GM12878 (cell line): ENCODE measurements at regions not wholly inside any gene's neighbourhood (a gene's known extent, or its start where the extent isn't known, plus 50 kb on each side); places are given as distances from the start of the nearest gene placed in this dataset.

Experiments used
- ATAC-seq: fragments of 200-7000 bp; cut with Tn5 transposase; 3 replicates; pipeline ENCODE4 v1.9.1; 2020; ENCODE audit warnings: mild to moderate bottlenecking, moderate library complexity
- BruUV-seq: library from RNA; stranded (reverse); fragments of 400-500 nt; replicated peaks from 2 replicates; lab custom pipeline; 2021; lab: Mats Ljungman, UMichigan
- CTCF ChIA-PET: fragments of 300-600 bp; sonication (Branson Sonifier 250); formaldehyde crosslinking; extraction: SDS; loops from one replicate; lab custom pipeline; 2021; ENCODE audit warnings: inconsistent platforms; lab: Yijun Ruan, JAX
- POLR2A ChIA-PET: fragments of 350-600 bp; formaldehyde crosslinking; extraction: SDS; loops from one replicate; lab custom pipeline; 2021; ENCODE audit warnings: inconsistent platforms; lab: Charles Lee
- RAD21 ChIA-PET: fragments of 300-600 bp; sonication (Branson Sonifier 250); formaldehyde crosslinking; loops from one replicate; lab custom pipeline; 2023; ENCODE audit warnings: antibody characterized with exemption; ENCODE audit not compliant: unreplicated experiment; lab: Charles Lee
- SMC1A ChIA-PET: fragments of 300-600 bp; sonication (Branson Sonifier 250); formaldehyde crosslinking; loops from one replicate; lab custom pipeline; 2023; ENCODE audit not compliant: unreplicated experiment, uncharacterized antibody; lab: Charles Lee
- DNase-seq: peaks from one replicate; pipeline ENCODE4 v3.0.0-alpha.2; 2011; ENCODE audit warnings: low read depth, low spot score
- FAIRE-seq: peaks from 3 replicates; lab custom pipeline; 2011; peaks lifted over from hg19 to GRCh38; lab: Jason Lieb, UNC
- H2AFZ ChIP-seq: 2 replicates; pipeline ENCODE4 v1.6.0; 2011; ENCODE audit warnings: low read depth, low read length, control low read depth; ENCODE audit not compliant: control insufficient read depth
- H3K27ac ChIP-seq: 2 replicates; pipeline ENCODE4 v1.5.1; 2011; ENCODE audit warnings: control low read depth; ENCODE audit not compliant: control insufficient read depth, insufficient read depth
- H3K27me3 ChIP-seq, 2 experiments: replicated peaks in 1 of 2; 2 replicates each; pipeline versions ENCODE4 v1.6.0 to v1.6.1; 2011; ENCODE audit warnings: low read length in 1 of 2; ENCODE audit not compliant: control insufficient read depth in 2 of 2, insufficient read depth in 2 of 2
- H3K36me3 ChIP-seq, 2 experiments: 2 replicates each; pipeline ENCODE4 v1.5.1; 2011; ENCODE audit warnings: low read length in 1 of 2; ENCODE audit not compliant: control insufficient read depth in 2 of 2, insufficient read depth in 2 of 2
- H3K4me1 ChIP-seq: 2 replicates; pipeline ENCODE4 v1.6.1; 2011; ENCODE audit warnings: mild to moderate bottlenecking, low read length, moderate library complexity, mixed read lengths; ENCODE audit not compliant: control insufficient read depth, insufficient read depth
- H3K4me2 ChIP-seq: 2 replicates; pipeline ENCODE4 v1.6.0; 2011; ENCODE audit warnings: control low read depth; ENCODE audit not compliant: control insufficient read depth, insufficient read depth
- H3K4me3 ChIP-seq: fragments of 200-600 bp; sonication (generic); 2 replicates; pipeline ENCODE4 v1.5.1; 2016
- H3K79me2 ChIP-seq: 2 replicates; pipeline ENCODE4 v1.6.0; 2011; ENCODE audit warnings: low read length; ENCODE audit not compliant: control insufficient read depth, insufficient read depth
- H3K9ac ChIP-seq: 2 replicates; pipeline ENCODE4 v1.8.0; 2011; ENCODE audit warnings: low read length, control low read depth, mixed read lengths; ENCODE audit not compliant: control insufficient read depth, insufficient read depth
- H3K9me3 ChIP-seq: replicated peaks from 3 replicates; pipeline ENCODE4 v1.5.1; 2011; ENCODE audit warnings: mild to moderate bottlenecking, low read length; ENCODE audit not compliant: control insufficient read depth, insufficient read depth
- H4K20me1 ChIP-seq: 2 replicates; pipeline ENCODE4 v1.6.0; 2011; ENCODE audit not compliant: control insufficient read depth, insufficient read depth
- BACH1 ChIP-seq: fragments of 450-650 bp; IDR thresholded peaks from 2 replicates; pipeline ENCODE4 v1.6.1; 2017; ENCODE audit warnings: mild to moderate bottlenecking, borderline replicate concordance
- CBX5 ChIP-seq: sonication (generic); IDR thresholded peaks from 2 replicates; pipeline ENCODE4 v1.6.1; 2016; ENCODE audit warnings: low read depth, moderate library complexity, mild to moderate bottlenecking, inconsistent platforms
- E4F1 ChIP-seq: fragments of 450-650 bp; IDR thresholded peaks from 2 replicates; pipeline ENCODE4 v1.6.1; 2018; ENCODE audit warnings: borderline replicate concordance, mild to moderate bottlenecking; ENCODE audit not compliant: partially characterized antibody
- ELK1 ChIP-seq: IDR thresholded peaks from 2 replicates; pipeline ENCODE4 v1.6.1; 2012; ENCODE audit warnings: low read depth, low read length, improper control_type of control experiment
- NR2C1 ChIP-seq: fragments of 450-650 bp; IDR thresholded peaks from 2 replicates; pipeline ENCODE4 v1.6.1; 2017; ENCODE audit warnings: antibody characterized with exemption, mild to moderate bottlenecking, moderate library complexity
- SKIL ChIP-seq: fragments of 450-650 bp; IDR thresholded peaks from 2 replicates; pipeline ENCODE4 v1.6.1; 2017; ENCODE audit warnings: mild to moderate bottlenecking, low read depth, inconsistent platforms; ENCODE audit not compliant: poor library complexity, severe bottlenecking
- USF1 ChIP-seq: IDR thresholded peaks from 2 replicates; pipeline ENCODE4 v1.6.1; 2011; ENCODE audit warnings: borderline replicate concordance, low read depth, mild to moderate bottlenecking, moderate library complexity, mixed read lengths, low read length; ENCODE audit not compliant: insufficient read depth; ENCODE audit errors: extremely low read length
- YY1 ChIP-seq: IDR thresholded peaks from 2 replicates; pipeline ENCODE4 v1.6.1; 2011; ENCODE audit warnings: low read depth, mild to moderate bottlenecking, low read length
- ZNF687 ChIP-seq: fragments of 450-650 bp; IDR thresholded peaks from 2 replicates; pipeline ENCODE4 v1.6.1; 2017; ENCODE audit warnings: mild to moderate bottlenecking, moderate library complexity
- WGBS: methylation state at CpG from one replicate; pipeline ENCODE4 v1.1.6; 2016; ENCODE audit warnings: low lambda C conversion rate; ENCODE audit not compliant: insufficient replicate concordance, insufficient coverage; ENCODE audit errors: missing lambda C conversion rate; 5-methylcytosine and 5-hydroxymethylcytosine counted together
- in situ Hi-C: fragments of 300-500 bp; cut with MboI; formaldehyde crosslinking; loops from 9 replicates; pipeline ENCODE4 v1.14.3; 2018; ENCODE audit warnings: mixed read lengths
- intact Hi-C: fragments of 100-400 bp; cut with micrococcal nuclease; formaldehyde crosslinking; loops from one replicate; pipeline ENCODE4 v1.14.2; 2022; ENCODE audit not compliant: unreplicated experiment
- TF ChIP-seq, protein P1 (sequence below): fragments of 450-650 bp; conservative IDR thresholded peaks from 2 replicates; pipeline ENCODE4 v1.6.1; 2017; ENCODE audit warnings: mild to moderate bottlenecking, moderate library complexity

GRCh38 chr10:44578271-44578670 lies 193.4 kb upstream of the CXCL12 start:
- H3K4me3 ChIP-seq = no peak overlapping the region
- POLR2A ChIA-PET = no interaction called here
- H3K9me3 ChIP-seq = no peaks in the 10 kb centered on the region
- H3K4me2 ChIP-seq = no peak overlapping the region
- no peaks in the 10 kb centered on the region for H4K20me1 ChIP-seq
- no peaks in the 10 kb centered on the region for H3K36me3 ChIP-seq
- DNase-seq = no peak
- CTCF ChIA-PET = no interaction called here
- intact Hi-C loops = loop anchor here (10.0 kb wide), 1 partner anchor 277 kb away; no protein-coding TSS in a partner anchor
- no peaks in the 10 kb centered on the region for H3K4me1 ChIP-seq
- BruUV-seq = no TSS peak
- FAIRE-seq = no peak
- no peak overlapping the region for H3K27ac ChIP-seq
- RAD21 ChIA-PET = no interaction called here
- 70% methylated on average over 1 of the region's 1 CpG for WGBS
- no peak overlapping the region for H2AFZ ChIP-seq
- SMC1A ChIA-PET = no interaction called here
- ATAC-seq = no peak
- no peaks in the 10 kb centered on the region for H3K79me2 ChIP-seq
- H3K9ac ChIP-seq = no peak overlapping the region
- H3K27me3 ChIP-seq = no peaks in the 10 kb centered on the region
- in situ Hi-C loops = no loop called here
- TF ChIP-seq SKIL = no peak
- TF ChIP-seq BACH1 = no peak
- no peak for TF ChIP-seq E4F1
- TF ChIP-seq ELK1 = no peak
- no peak for TF ChIP-seq ZNF687
- TF ChIP-seq CBX5 = no peak
- no peak for TF ChIP-seq NR2C1
- TF ChIP-seq YY1 = no peak
- TF ChIP-seq, protein P1, sequence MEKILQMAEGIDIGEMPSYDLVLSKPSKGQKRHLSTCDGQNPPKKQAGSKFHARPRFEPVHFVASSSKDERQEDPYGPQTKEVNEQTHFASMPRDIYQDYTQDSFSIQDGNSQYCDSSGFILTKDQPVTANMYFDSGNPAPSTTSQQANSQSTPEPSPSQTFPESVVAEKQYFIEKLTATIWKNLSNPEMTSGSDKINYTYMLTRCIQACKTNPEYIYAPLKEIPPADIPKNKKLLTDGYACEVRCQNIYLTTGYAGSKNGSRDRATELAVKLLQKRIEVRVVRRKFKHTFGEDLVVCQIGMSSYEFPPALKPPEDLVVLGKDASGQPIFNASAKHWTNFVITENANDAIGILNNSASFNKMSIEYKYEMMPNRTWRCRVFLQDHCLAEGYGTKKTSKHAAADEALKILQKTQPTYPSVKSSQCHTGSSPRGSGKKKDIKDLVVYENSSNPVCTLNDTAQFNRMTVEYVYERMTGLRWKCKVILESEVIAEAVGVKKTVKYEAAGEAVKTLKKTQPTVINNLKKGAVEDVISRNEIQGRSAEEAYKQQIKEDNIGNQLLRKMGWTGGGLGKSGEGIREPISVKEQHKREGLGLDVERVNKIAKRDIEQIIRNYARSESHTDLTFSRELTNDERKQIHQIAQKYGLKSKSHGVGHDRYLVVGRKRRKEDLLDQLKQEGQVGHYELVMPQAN = no peak
- TF ChIP-seq USF1 = no peak
